Natural killer cell (primary cell): ENCODE measurements at regions not wholly inside any gene's neighbourhood (a gene's known extent, or its start where the extent isn't known, plus 50 kb on each side); places are given as distances from the start of the nearest gene placed in this dataset.

ENCODE experiments used
- ATAC-seq, 3 donors: fragments of 150-1000 bp in 2 of 3; fragments of 200-7000 bp in 1 of 3; cut with Tn5 transposase; 1 replicate in 1 of 3; 2 replicates in 2 of 3; pipeline ENCODE4 v1.10.0; 2021; ENCODE audit warnings: mild to moderate bottlenecking in 2 of 3, moderate library complexity in 2 of 3
- DNase-seq, 2 donors: peaks; one replicate each; pipeline versions ENCODE4 v3.0.0 to v3.0.0-alpha.2; 2013 to 2021; ENCODE audit warnings: mixed read lengths in 1 of 2
- H3K27ac ChIP-seq: one replicate; pipeline ENCODE4 v1.5.1; 2013; ENCODE audit warnings: mild to moderate bottlenecking, low read length
- H3K27me3 ChIP-seq: one replicate; pipeline ENCODE4 v1.6.1; 2013; ENCODE audit warnings: low read length; ENCODE audit not compliant: control insufficient read depth, insufficient read depth
- H3K36me3 ChIP-seq: one replicate; pipeline ENCODE4 v1.6.1; 2013; ENCODE audit warnings: low read length; ENCODE audit not compliant: control insufficient read depth, insufficient read depth
- H3K4me1 ChIP-seq: one replicate; pipeline ENCODE4 v1.6.1; 2013; ENCODE audit warnings: low read length; ENCODE audit not compliant: control insufficient read depth, insufficient read depth
- H3K4me3 ChIP-seq: one replicate; pipeline ENCODE4 v1.5.1; 2013; ENCODE audit warnings: low read length
- H3K9me3 ChIP-seq: one replicate; pipeline ENCODE4 v1.6.1; 2013; ENCODE audit warnings: low read length; ENCODE audit not compliant: control insufficient read depth, insufficient read depth
- H3K27ac Mint-ChIP-seq, 2 donors: one replicate each; pipeline ENCODE4 v1.8.0; 2022; ENCODE audit warnings: mild to moderate bottlenecking in 2 of 2, mixed read lengths in 2 of 2, moderate library complexity in 1 of 2
- H3K27me3 Mint-ChIP-seq, 2 donors: one replicate each; pipeline ENCODE4 v1.8.0; 2022; ENCODE audit warnings: low read depth in 2 of 2, mixed read lengths in 2 of 2
- H3K36me3 Mint-ChIP-seq: one replicate; pipeline ENCODE4 v1.8.0; 2022; ENCODE audit warnings: mixed read lengths
- H3K4me1 Mint-ChIP-seq, 2 donors: one replicate each; pipeline ENCODE4 v1.8.0; 2022; ENCODE audit warnings: mixed read lengths in 2 of 2
- H3K4me3 Mint-ChIP-seq: one replicate; pipeline ENCODE4 v1.8.0; 2022; ENCODE audit warnings: mild to moderate bottlenecking, moderate library complexity, mixed read lengths
- H3K9me3 Mint-ChIP-seq, 2 donors: one replicate each; pipeline ENCODE4 v1.8.0; 2022; ENCODE audit warnings: mixed read lengths in 2 of 2
- CTCF ChIP-seq: fragments of 200-600 bp; IDR thresholded peaks from one replicate; pipeline ENCODE4 v1.8.0; 2022; ENCODE audit warnings: antibody characterized with exemption
- WGBS: methylation state at CpG from one replicate; pipeline ENCODE4 v1.1.7; 2013; ENCODE audit warnings: missing lambda C conversion rate; ENCODE audit not compliant: insufficient coverage; 5-methylcytosine and 5-hydroxymethylcytosine counted together
- intact Hi-C: fragments of 100-400 bp; cut with micrococcal nuclease; formaldehyde crosslinking; loops from one replicate; pipeline ENCODE4 v1.14.2; 2022

DNA sequence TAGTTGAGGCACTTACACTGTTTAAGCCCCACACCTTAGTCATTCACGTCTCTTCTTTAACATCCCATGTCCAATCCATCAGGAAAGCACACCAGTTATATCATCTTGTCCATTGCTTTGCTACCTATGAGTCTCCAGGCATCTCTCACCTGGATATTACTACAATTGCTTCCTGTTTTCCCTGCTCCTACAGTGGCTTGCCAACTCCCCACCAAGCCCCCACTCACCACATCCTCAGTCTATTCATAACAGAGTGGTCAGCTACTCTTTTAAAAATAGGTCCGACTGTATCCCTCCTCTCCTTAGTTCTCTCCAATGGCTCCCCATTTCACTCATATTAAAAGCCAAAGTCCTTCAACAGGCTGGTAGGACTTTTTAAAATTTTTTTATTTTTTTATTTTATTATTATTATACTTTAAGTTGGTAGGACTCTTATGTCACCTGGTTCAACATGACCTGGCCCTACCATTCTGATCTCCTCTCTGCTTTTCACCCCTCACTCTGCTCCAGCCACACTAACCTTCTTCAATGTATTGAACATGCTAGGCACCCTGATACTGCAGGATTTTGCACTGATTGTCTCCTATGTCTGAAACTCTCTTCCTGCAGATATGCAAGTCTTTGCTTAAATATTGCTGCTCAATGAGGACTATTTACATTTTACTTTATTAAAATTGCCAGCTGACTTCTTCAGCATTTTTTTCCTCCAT is 253.2 kb downstream of the CYRIA start:
- no peak overlapping the region for H3K4me3 Mint-ChIP-seq
- TF ChIP-seq CTCF = no peak
- H3K4me1 ChIP-seq = no peaks in the 10 kb centered on the region
- ATAC-seq (no peak), DNase-seq (no peak)
- no peak overlapping the region for H3K27ac ChIP-seq
- no peaks in the 10 kb centered on the region for H3K27me3 ChIP-seq
- H3K27me3 Mint-ChIP-seq = peaks cover 0 to 4% of the 10 kb centered on the region in 2 donors
- no peaks in the 10 kb centered on the region for H3K36me3 Mint-ChIP-seq
- 78% methylated on average over 2 of the region's 2 CpGs for WGBS
- intact Hi-C loops = no loop called here
- H3K4me3 ChIP-seq = no peak overlapping the region
- no peak overlapping the region for H3K27ac Mint-ChIP-seq
- H3K9me3 Mint-ChIP-seq = peaks cover 2 to 5% of the 10 kb centered on the region in 2 donors
- H3K36me3 ChIP-seq = no peaks in the 10 kb centered on the region
- no peaks in the 10 kb centered on the region for H3K9me3 ChIP-seq
- H3K4me1 Mint-ChIP-seq = no peaks in the 10 kb centered on the region

DNA sequence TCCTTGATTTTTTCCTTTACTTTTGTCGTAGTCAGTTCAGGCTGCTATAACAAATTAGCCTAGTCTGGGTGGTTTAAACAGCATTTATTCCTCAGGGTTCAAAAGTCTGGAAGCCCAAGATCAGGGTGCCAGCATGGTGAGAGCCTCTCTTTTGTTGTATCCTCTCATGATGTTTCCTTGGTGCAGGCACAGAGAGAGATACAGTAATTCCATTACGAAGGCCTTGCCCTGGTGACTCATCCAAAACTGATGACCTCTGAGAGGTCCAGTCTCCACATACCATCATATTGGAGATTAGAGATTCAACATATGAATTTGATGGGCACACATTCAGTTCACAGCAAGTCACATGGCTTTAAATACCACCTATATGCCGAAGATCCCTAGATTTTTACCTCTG is 253.8 kb downstream of the CYRIA start:
- Histone ChIP-seq H3K27ac (no peak overlapping the region), H3K9me3 (no peaks in the 10 kb centered on the region), H3K4me3 (no peak overlapping the region), H3K27me3 (no peaks in the 10 kb centered on the region), H3K36me3 (no peaks in the 10 kb centered on the region), H3K4me1 (no peaks in the 10 kb centered on the region)
- no peaks in the 10 kb centered on the region for H3K4me1 Mint-ChIP-seq
- TF ChIP-seq CTCF = no peak
- DNase-seq (no peak), ATAC-seq (no peak)
- no peak overlapping the region for H3K4me3 Mint-ChIP-seq
- H3K9me3 Mint-ChIP-seq = peaks cover 2 to 5% of the 10 kb centered on the region in 2 donors
- no peaks in the 10 kb centered on the region for H3K36me3 Mint-ChIP-seq
- WGBS = 90% methylated on average over 3 of the region's 3 CpGs
- intact Hi-C loops = no loop called here
- H3K27ac Mint-ChIP-seq = no peak overlapping the region
- peaks cover 0 to 4% of the 10 kb centered on the region in 2 donors for H3K27me3 Mint-ChIP-seq

DNA sequence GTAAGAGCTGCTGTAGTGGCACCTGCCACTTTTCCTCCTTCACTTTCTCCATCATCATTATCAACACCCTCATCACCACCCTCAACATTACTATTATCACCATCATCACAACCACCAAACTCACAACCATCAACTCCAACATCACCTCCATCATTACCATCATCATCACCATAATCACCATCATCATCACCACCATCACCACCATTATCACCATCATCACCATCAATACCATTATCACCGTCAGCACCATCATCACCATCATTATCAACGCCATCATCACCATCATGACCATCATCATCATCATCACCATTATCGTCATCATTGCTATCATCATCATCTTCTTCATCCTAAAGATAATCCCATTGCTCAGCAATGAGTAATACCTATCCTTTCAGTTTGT is 255.8 kb downstream of the CYRIA start:
- ATAC-seq (no peak), DNase-seq (no peak)
- Mint-ChIP-seq H3K36me3 (no peaks in the 10 kb centered on the region), H3K27ac (no peak overlapping the region), H3K4me3 (no peak overlapping the region), H3K9me3 (peaks cover 0 to 3% of the 10 kb centered on the region in 2 donors), H3K27me3 (peaks cover 0 to 4% of the 10 kb centered on the region in 2 donors), H3K4me1 (no peaks in the 10 kb centered on the region)
- no peaks in the 10 kb centered on the region for H3K4me1 ChIP-seq
- no peak overlapping the region for H3K27ac ChIP-seq
- no peak overlapping the region for H3K4me3 ChIP-seq
- no peaks in the 10 kb centered on the region for H3K9me3 ChIP-seq
- TF ChIP-seq CTCF = no peak
- WGBS = 91% methylated on average over 3 of the region's 3 CpGs
- no peaks in the 10 kb centered on the region for H3K36me3 ChIP-seq
- no peaks in the 10 kb centered on the region for H3K27me3 ChIP-seq
- intact Hi-C loops = no loop called here

DNA sequence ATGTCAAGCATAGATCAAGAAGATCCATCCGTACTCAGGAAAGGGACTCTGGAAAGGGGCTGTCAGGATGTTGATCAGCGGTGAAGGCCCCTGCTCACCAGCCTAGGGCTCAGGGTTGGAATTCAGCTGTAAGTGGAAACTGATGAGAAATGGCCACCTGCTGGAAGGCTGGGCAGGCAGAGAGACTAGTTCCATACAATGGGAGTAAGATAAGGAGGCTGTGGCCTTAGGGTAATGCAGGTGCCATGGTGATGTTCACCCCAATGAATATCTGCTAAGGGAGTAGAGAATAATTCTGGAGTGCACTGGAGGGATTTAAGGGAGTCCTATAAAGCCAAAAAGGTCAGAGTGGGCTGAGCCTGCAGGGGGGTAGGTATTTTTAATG is 256.6 kb downstream of the CYRIA start:
- no peak for TF ChIP-seq CTCF
- peaks cover 0 to 4% of the 10 kb centered on the region in 2 donors for H3K27me3 Mint-ChIP-seq
- no peaks in the 10 kb centered on the region for H3K36me3 ChIP-seq
- no peak overlapping the region for H3K27ac Mint-ChIP-seq
- DNase-seq (no peak), ATAC-seq (no peak)
- no peak overlapping the region for H3K4me3 Mint-ChIP-seq
- H3K9me3 Mint-ChIP-seq = peaks cover 0 to 3% of the 10 kb centered on the region in 2 donors
- H3K27me3 ChIP-seq = no peaks in the 10 kb centered on the region
- no peaks in the 10 kb centered on the region for H3K9me3 ChIP-seq
- no peak overlapping the region for H3K27ac ChIP-seq
- no peaks in the 10 kb centered on the region for H3K4me1 Mint-ChIP-seq
- intact Hi-C loops = no loop called here
- H3K4me1 ChIP-seq = no peaks in the 10 kb centered on the region
- 96% methylated on average over 2 of the region's 2 CpGs for WGBS
- no peak overlapping the region for H3K4me3 ChIP-seq
- H3K36me3 Mint-ChIP-seq = no peaks in the 10 kb centered on the region
